Esophagus (tissue), 2 donors: ENCODE measurements at regions not wholly inside any gene's neighbourhood (a gene's known extent, or its start where the extent isn't known, plus 50 kb on each side); places are given as distances from the start of the nearest gene placed in this dataset.

Experiments
- H3K27ac ChIP-seq, 2 donors: one replicate each; pipeline ENCODE4 v1.5.1; 2013; ENCODE audit warnings: low read depth in 2 of 2, mild to moderate bottlenecking in 2 of 2, inconsistent platforms in 1 of 2, low read length in 1 of 2, moderate library complexity in 1 of 2
- H3K27me3 ChIP-seq, 2 donors: one replicate each; pipeline ENCODE4 v1.6.1; 2013; ENCODE audit warnings: low read length in 2 of 2, control low read depth in 1 of 2, mild to moderate bottlenecking in 1 of 2; ENCODE audit not compliant: insufficient read depth in 2 of 2, control insufficient read depth in 1 of 2
- H3K36me3 ChIP-seq, 2 donors: one replicate each; pipeline ENCODE4 v1.6.1; 2013; ENCODE audit warnings: low read length in 1 of 2; ENCODE audit not compliant: control insufficient read depth in 2 of 2, insufficient read depth in 2 of 2
- H3K4me1 ChIP-seq, 2 donors: one replicate each; pipeline ENCODE4 v1.6.1; 2013; ENCODE audit warnings: low read length in 1 of 2; ENCODE audit not compliant: control insufficient read depth in 2 of 2, insufficient read depth in 2 of 2
- H3K4me3 ChIP-seq, 2 donors: one replicate each; pipeline ENCODE4 v1.5.1; 2013; ENCODE audit warnings: low read length in 2 of 2, mild to moderate bottlenecking in 2 of 2, low read depth in 1 of 2, moderate library complexity in 1 of 2
- H3K9me3 ChIP-seq, 2 donors: one replicate each; pipeline ENCODE4 v1.6.1; 2013; ENCODE audit warnings: mild to moderate bottlenecking in 2 of 2, low read depth in 1 of 2, low read length in 1 of 2, moderate library complexity in 1 of 2; ENCODE audit not compliant: control insufficient read depth in 2 of 2, insufficient read depth in 1 of 2
- WGBS, 2 donors: extraction: QIAGEN DNeasy Blood & Tissue Kit; methylation state at CpG; one replicate each; pipeline ENCODE4 v1.1.7; 2013; 5-methylcytosine and 5-hydroxymethylcytosine counted together
- donor health status: healthy with polysubstance abuse.
- donor health status: Bipolar disorder and iron deficiency.

DNA sequence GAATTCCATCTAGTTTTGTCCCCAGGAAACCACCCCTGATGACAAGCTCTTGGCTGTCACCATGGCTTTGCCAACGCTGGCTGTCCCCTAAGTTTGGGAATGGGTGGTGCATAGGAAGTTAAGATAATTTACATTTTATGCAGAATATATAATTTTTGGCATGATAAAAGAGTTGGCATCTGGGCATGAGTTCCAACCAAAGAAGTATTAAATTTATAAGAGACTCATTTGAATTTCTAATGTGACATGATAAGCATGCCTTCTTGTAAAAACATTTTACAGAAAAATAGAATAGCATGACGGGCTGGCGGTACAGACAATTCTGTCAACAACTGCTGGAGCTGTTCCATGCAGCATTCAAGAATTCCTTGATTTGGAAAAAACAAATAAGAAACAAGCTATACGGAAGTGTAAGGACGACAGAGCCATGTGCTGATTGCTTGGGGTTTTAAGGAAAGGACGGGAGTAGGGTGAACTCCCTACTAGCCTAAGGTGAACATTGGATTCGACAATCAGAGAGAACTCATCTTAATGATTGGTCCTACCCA, 106.8 kb upstream of the C1orf21 start:
- H3K4me3 ChIP-seq = no peak overlapping the region
- no peaks in the 10 kb centered on the region for H3K27me3 ChIP-seq
- H3K9me3 ChIP-seq = no peaks in the 10 kb centered on the region
- no peak overlapping the region for H3K27ac ChIP-seq
- H3K36me3 ChIP-seq = no peaks in the 10 kb centered on the region
- WGBS, 2 donors = 92 to 93% methylated on average over 7 of the region's 7 CpGs
- no peaks in the 10 kb centered on the region for H3K4me1 ChIP-seq

DNA sequence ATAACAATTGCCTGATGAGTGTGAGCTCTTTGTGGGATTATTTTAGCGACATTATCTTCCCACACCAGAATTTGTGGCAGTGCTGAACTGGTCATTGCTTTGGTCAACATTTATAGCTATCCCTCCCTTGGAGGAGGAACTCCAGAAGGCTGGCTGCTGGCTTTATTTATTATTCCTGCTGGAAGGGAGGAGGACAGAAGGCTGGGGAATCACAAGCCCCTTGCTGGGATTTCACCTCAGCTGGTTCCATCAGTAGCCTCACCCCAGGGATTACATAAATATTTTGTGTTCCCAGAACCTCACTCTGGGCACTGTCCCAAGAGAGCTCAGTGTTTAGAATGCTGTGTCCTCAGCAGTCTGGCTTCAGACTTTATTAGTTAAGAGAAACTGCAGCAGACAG, 102.8 kb upstream of the C1orf21 start:
- H3K4me1 ChIP-seq = no peaks in the 10 kb centered on the region
- H3K27ac ChIP-seq = no peak overlapping the region
- no peak overlapping the region for H3K4me3 ChIP-seq
- no peaks in the 10 kb centered on the region for H3K27me3 ChIP-seq
- H3K9me3 ChIP-seq = peaks cover 0 to 5% of the 10 kb centered on the region in 2 donors
- no peaks in the 10 kb centered on the region for H3K36me3 ChIP-seq
- 49 to 64% methylated on average over 1 of the region's 1 CpG for WGBS, 2 donors

DNA sequence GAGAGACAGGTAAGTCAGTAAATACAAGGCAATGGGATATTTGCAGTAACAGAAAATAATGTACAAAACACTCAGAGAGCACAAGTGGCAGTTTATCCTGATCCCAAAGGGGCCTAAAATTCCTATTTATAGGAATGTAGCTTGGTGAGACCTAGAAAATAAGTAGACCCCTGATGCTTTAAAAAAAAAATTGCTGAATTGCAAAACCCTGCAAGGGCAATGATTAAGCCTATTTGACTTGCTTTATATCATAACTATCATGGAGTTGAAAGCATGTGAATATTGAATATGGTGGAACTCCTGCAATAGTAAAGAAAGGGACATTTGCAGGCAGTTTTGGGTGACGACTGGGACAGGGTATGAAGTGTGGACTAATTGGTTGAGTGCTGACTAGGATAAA, 101.9 kb upstream of the C1orf21 start:
- Histone ChIP-seq H3K4me3 (no peak overlapping the region), H3K27me3 (no peaks in the 10 kb centered on the region), H3K27ac (no peak overlapping the region), H3K4me1 (peaks cover 0 to under 1% of the 10 kb centered on the region in 2 donors), H3K9me3 (peaks cover 0 to 5% of the 10 kb centered on the region in 2 donors), H3K36me3 (no peaks in the 10 kb centered on the region)
- 74 to 81% methylated on average over 1 of the region's 1 CpG for WGBS, 2 donors

DNA sequence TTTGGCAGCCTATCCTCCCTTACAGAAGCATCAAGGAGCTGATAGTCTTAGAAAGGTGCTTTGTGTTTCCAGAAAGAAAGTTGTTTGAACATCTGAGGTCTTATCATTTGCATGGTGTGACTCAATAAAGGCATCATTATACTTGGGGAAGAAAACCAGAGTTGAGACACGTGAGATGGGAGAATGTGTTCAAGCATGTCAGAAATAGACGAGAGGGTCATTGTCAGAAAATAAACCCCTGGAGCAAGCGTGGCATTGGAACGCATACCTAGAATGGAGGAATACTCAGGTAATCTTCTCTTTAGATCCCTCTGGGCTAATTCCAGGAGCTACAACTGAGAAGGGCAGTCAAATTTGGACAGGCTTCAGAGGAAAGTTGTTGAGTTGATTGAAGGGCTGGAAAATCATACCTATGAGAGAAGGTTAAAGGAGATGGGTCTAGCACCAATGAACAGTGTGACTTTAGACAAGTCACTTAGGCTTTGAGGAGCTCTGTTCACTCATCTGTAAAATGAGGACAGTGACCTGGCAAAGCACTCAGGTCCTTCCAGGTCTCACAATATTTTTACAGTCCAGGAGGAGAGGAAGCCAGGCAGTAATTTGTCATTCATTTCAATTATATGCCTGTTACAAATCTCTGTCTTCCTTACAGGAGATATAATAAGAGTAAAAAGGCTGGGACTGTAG, 101.3 kb upstream of the C1orf21 start:
- peaks cover 0 to 5% of the 10 kb centered on the region in 2 donors for H3K4me1 ChIP-seq
- H3K36me3 ChIP-seq = no peaks in the 10 kb centered on the region
- H3K9me3 ChIP-seq = peaks cover 0 to 9% of the 10 kb centered on the region in 2 donors
- H3K27ac ChIP-seq = no peak overlapping the region
- 56 to 73% methylated on average over 4 of the region's 4 CpGs for WGBS, 2 donors
- no peak overlapping the region for H3K4me3 ChIP-seq
- no peaks in the 10 kb centered on the region for H3K27me3 ChIP-seq

DNA sequence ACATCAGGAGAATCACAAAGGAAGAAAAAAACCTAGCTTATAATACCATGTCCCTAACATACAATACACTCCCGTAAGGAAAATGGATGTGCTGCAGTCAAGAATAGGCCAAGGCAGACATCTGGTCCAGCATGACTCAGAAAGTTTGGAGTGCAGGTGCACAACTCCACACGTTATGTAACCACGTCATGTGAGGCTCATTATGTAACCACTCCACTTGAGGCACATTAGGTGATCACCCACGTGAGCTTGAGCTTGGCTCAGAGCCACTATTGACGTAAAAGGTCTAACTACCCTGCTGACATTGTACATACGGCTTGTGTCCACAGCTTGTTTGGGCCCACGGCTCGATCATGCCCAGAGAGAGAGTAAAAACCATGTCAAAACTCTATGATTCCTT, 99.8 kb upstream of the C1orf21 start:
- WGBS, 2 donors = 67 to 74% methylated on average over 8 of the region's 8 CpGs
- no peaks in the 10 kb centered on the region for H3K27me3 ChIP-seq

DNA sequence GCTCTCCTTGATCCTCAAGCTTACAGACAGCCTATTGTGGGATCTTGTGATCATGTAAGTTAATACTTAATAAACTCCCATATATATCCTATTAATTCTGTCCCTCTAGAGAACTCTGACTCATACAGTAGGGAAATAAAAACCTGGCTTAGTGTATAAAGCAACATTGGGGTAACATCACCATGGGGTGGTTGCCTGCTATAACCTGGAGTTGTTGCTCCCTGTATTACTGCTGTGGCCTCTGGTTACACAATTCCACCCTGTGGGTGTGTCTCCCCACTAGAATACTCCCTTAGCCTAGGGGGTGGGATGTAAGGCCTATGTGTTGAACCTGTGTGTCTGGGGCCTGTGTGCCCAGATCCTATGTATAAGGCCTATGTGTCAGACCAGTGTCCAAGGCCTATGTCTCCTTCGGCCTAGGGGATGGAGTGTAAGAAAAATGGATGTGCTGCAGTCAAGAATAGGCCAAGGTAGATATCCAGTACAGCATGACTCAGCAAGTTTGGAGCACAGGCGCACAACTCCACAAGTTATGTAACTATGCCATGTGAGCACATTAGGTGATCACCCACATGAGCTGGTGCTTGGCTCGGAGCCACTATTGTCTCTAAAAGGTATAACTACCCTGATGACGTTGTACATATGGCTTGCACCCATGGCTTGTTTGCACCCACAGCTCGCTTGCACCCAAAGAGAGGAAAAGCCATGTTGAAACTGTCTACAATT, 96.8 kb upstream of the C1orf21 start:
- Histone ChIP-seq H3K27me3 (no peaks in the 10 kb centered on the region), H3K9me3 (peaks cover 0 to 9% of the 10 kb centered on the region in 2 donors), H3K4me3 (no peak overlapping the region), H3K4me1 (peaks cover 0 to 5% of the 10 kb centered on the region in 2 donors), H3K27ac (no peak overlapping the region), H3K36me3 (no peaks in the 10 kb centered on the region)
- 79 to 84% methylated on average over 5 of the region's 5 CpGs for WGBS, 2 donors

More for the DNA sequence above, 99.8 kb upstream of the C1orf21 start:
- H3K9me3 ChIP-seq = peaks cover 0 to 9% of the 10 kb centered on the region in 2 donors
- H3K4me3 ChIP-seq = no peak overlapping the region
- peaks cover 0 to 5% of the 10 kb centered on the region in 2 donors for H3K4me1 ChIP-seq
- no peak overlapping the region for H3K27ac ChIP-seq
- no peaks in the 10 kb centered on the region for H3K36me3 ChIP-seq

DNA sequence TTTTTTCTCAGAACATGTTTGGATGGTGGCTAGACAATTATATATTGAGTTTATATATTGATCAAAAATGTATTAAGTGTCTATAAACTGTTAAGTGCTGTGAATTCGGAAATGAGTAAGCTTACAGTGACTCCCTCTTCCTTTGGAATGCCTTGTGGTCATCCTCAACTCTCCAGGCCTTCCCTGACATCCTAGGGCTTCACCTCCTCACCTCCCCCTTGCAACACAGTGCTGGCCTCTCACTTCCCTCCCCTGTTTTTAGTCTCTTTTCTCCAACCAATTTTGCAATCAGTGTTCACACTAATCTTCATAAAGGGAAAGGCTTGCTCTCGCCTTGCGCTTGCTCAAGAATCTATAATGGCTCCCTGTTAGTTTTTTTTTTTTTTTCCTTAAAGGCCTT, 95.1 kb upstream of the C1orf21 start:
- Histone ChIP-seq H3K27me3 (no peaks in the 10 kb centered on the region), H3K4me1 (peaks cover 0 to 5% of the 10 kb centered on the region in 2 donors), H3K27ac (no peak overlapping the region), H3K4me3 (no peak overlapping the region), H3K36me3 (no peaks in the 10 kb centered on the region), H3K9me3 (peaks cover 0 to 9% of the 10 kb centered on the region in 2 donors)
- WGBS, 2 donors = 86 to 91% methylated on average over 3 of the region's 3 CpGs

DNA sequence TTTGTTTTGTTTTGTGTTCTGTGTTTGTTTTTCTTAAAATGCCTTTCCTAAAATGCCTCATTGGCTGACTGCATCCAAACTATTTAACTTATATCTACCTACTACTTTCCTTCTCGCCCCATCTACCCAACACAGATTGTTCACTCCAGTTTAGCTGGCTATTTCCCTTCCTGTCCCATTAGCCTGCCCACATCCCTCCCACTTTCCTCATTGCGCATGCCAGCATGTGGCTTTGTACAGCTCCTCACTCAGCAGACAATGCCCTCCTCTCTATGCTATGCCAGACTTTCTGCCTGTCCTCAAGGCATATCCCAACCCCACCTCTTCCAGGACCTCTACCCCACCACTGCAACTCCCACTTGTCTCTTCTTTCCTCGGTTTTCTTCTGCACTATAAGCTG, 94.7 kb upstream of the C1orf21 start:
- H3K4me1 ChIP-seq = peaks cover 0 to 5% of the 10 kb centered on the region in 2 donors
- H3K4me3 ChIP-seq = no peak overlapping the region
- 73 to 95% methylated on average over 3 of the region's 3 CpGs for WGBS, 2 donors
- no peaks in the 10 kb centered on the region for H3K27me3 ChIP-seq
- peaks cover 0 to 8% of the 10 kb centered on the region in 2 donors for H3K9me3 ChIP-seq
- H3K27ac ChIP-seq = no peak overlapping the region
- no peaks in the 10 kb centered on the region for H3K36me3 ChIP-seq

DNA sequence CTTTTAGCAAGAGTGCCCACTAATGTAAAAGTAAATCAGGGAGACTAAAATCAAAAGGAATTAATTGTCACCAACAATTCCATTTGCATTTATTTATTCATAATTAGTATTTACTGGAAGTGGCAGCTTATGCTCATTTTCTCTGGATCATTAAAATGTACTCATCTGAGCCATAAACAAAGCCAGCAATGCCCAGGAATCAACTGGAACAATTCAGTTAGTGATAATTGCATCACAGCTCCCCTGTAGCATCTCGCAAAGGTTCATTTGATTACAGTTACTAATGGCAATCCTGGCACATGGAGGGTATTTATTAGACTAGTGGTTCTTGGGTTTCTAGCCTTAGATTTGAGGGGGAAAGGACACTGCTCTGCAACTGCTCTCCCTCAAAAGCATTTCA, 92.7 kb upstream of the C1orf21 start:
- Histone ChIP-seq H3K27ac (no peak overlapping the region), H3K9me3 (peaks cover 0 to 5% of the 10 kb centered on the region in 2 donors), H3K4me1 (peaks cover 0 to 5% of the 10 kb centered on the region in 2 donors), H3K36me3 (no peaks in the 10 kb centered on the region), H3K4me3 (no peak overlapping the region), H3K27me3 (no peaks in the 10 kb centered on the region)
- WGBS, 2 donors = 93 to 95% methylated on average over 1 of the region's 1 CpG
